Islet precursor cell (in vitro differentiated cells): ENCODE measurements at regions not wholly inside any gene's neighbourhood (a gene's known extent, or its start where the extent isn't known, plus 50 kb on each side); places are given as distances from the start of the nearest gene placed in this dataset.

Source experiments
- DNase-seq: peaks from one replicate; pipeline ENCODE4 v3.0.0-alpha.2; 2018

- DNase-seq = no peak
These were observed 330.6 kb downstream of the DEPDC1B start for GRCh38 chr5:60369391-60369790.

DNA sequence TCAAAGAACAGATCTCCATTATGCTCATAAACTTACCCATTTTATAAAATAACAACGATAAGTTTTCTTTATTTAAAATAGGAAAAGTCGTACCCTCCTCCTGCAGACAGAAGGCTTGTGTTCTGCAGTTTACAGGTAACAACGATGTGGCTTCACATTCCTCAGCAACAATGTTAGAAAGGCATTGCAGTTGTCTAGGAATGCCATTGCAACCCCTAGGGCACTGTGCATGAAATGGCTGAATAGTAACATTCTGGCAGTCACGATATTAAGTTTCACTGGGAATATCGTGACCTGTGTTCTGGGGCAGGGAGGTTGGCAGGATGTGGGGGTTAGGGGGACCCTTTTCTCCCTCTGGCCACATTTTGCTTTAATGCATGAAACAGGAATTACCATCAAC lies 331.9 kb downstream of the DEPDC1B start:
- DNase-seq = peak; percentile 58

- no peak for DNase-seq
These were observed 333.5 kb downstream of the DEPDC1B start for GRCh38 chr5:60366489-60366888.

DNA sequence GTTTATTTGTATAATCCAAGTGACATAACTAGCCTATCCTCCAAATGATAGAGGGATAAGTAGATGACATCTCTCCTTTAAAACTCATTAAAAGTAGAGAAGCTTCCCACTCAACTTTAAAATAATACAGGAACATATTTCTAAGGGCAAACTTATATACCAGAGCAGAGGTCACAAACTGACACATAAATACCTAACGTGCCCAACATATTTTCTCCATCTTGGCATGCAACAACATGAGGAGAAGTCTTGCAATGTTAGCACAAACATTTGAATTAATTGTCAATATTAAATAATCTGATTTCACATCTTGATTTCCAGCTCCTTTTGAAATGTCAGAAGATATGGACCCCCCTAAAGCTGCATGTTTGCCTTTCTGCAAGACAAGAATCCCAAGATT lies 335.0 kb downstream of the DEPDC1B start:
- no peak for DNase-seq

- no peak for DNase-seq
These were observed 337.8 kb downstream of the DEPDC1B start for GRCh38 chr5:60362158-60362557.

GRCh38 chr5:60360355-60360754 lies 339.6 kb downstream of the DEPDC1B start:
- no peak for DNase-seq

- DNase-seq = no peak
These were observed 342.7 kb downstream of the DEPDC1B start for GRCh38 chr5:60357302-60357701.

DNA sequence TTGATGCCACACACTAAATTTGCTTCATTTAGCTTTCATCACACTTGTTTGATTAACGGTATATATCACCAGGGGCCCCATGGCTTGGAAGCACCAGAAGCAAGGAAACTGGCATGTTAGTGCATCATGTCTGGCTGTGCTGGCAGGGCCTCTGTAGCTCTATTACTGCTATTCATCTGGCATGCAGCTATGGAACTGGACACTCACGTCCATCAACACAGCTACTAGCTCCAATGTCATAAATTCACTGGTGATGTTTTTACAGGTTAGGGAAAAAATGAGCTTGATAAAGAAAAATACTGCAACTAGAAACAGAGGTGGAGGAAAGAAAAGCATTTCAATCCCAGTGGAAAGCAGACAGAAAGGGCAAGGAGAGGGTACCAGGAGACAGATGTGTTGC lies 343.2 kb downstream of the DEPDC1B start:
- no peak for DNase-seq

DNA sequence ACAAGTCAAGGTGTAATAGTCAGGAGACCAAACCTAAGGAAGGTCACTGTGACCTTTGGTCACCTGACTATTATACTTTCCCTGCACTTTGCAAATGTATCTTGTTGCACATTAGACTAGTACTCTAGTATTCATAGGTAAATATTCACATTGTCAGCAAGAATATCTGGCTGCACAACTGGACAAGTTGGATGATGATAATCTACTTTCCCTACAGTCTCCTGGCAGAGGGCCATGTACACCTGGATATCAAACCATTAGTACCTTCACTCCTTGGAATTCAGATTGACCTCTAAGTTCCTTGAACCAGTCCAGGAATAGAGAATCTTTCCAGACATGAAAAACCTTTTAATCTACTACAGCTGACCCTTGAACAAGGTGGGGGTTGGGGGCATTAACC lies 344.8 kb downstream of the DEPDC1B start:
- no peak for DNase-seq

GRCh38 chr5:60354311-60354710 lies 345.7 kb downstream of the DEPDC1B start:
- DNase-seq = no peak

DNA sequence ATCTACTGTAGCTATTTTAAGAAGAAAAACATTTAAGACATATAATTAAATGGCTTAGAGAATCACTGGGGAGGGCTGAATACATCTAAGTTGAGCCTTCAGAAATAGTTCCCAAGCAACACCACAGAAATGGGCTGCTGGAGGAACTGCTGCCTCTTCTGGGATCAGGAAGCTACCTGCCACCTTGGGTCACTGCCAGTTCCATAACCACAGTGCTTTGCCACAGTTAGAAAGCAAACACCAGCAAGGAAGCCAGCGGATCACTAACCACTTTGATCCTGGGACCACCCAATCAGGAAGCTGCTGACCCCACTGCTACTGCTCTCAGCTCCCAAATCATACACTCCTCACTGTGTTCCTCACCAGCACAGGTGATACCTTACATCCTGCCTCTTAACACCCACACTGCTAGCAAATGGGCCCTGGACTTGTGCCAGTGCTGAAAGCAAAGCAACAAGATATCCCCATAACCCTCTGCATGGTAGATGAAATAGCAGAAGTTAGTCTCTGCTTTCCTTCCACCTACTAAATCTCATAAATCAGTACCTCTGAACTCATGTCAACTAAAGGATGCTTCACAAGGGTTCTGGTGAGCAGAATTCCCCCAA lies 346.9 kb downstream of the DEPDC1B start:
- DNase-seq = no peak

DNA sequence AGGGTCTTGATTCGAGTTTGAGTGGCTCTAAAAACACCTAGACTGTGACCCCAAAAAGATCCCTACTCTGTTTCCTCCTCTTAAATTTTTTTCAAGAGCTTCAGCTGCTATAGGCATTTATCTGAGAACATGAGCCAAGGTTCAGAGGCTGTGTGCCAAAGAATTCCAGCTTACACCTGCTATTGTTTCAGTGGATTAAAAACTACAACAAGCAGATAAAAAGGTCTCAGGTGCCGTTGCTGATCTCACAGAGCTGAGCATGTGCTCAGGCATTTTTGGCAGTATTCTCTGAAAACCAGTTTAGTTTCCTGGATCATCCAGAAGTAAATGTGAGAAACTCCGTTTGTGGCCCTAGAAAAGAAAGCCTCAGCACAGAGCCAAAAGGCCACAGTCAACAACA lies 349.2 kb downstream of the DEPDC1B start:
- DNase-seq = no peak

DNA sequence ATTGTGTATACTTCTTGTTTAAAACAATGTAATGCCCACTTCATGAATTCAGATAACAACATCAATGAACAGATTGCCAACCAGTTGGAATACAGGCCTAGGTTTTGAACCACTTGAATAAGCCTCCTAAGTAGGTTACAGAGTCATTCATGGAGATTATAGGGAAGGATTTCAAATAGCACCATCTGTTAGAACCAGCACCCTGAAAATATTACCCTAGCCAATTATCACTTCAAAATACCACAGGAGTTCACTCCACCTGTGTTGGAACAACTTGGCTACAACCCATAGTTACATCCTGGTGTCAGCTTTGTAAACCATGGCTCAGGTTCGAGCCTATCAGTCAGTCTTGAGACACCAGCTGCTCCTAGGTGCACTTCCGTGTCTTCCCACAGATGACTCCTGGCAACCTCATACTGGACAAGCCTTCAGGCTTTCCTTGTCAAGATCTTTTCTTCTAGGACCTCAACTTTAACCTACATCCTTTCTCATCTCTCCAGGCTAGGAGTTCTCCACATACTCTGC lies 350.0 kb downstream of the DEPDC1B start:
- no peak for DNase-seq

- DNase-seq = no peak
These were observed 353.6 kb downstream of the DEPDC1B start for GRCh38 chr5:60346393-60346792.

DNA sequence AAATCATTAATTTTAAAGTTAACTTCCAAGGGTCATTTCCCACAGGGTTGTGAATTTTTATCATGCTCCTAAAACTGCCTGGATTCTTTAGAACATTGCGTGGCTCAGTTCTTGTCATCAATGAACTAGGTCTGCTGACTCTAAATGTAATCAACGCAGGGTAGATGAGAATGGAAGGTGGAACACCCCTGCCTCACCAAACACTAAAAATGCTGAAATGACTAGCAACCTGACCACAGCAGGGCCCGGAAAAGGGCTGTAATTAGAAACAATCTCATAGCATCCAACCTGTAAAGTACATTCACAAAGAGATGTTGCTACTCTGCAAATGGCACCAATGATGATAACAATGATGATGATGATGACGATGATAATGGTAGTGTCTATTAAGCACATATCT lies 356.9 kb downstream of the DEPDC1B start:
- no peak for DNase-seq

DNA sequence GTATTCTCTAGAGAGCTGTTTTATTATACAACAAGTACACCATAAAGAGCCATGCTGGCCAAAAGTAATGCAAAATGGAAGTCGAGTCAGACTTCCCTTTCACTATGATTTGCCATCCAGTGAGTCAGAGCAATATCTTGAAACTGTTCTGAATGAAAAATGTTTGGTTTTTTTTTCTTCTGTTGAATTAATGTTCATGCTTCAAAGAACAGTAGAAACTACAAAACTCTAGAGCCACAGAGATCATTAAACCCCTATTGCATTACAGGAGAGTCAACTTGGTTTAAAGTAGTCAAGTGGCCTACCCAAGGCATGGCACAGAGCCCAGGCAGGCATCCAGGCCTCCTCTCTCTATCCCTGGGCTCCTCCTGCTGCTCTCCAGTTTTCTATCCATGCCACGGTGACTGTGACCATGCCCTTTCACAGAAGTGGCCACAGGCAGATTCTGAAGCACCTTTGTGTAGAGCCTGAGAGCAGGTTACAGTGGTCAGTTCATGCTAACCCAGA lies 358.9 kb downstream of the DEPDC1B start:
- no peak for DNase-seq

DNA sequence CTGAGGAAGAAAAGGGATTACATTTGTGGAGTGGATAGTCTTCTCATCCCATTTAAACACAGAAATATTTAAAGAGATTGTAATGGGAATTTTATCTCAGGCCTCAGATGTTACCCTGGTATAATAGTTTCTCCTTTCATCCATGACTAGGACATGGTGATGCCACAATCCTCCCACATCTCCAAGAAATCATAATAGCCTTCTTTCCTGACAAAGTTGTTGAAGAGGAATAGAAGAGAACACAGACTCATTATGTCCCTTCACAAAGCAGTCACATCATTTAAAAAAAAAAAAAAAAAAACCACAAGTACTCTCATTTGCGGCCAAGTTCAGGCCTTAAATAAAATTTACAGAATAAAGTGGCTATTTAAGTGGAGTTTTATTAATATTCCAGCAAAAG lies 359.6 kb downstream of the DEPDC1B start:
- no peak for DNase-seq

- no peak for DNase-seq
These were observed 360.2 kb downstream of the DEPDC1B start for GRCh38 chr5:60339691-60340201.

GRCh38 chr5:60338846-60339245 lies 361.1 kb downstream of the DEPDC1B start:
- DNase-seq = no peak

- no peak for DNase-seq
These were observed 363.5 kb downstream of the DEPDC1B start for GRCh38 chr5:60336491-60336890.

GRCh38 chr5:60335913-60336312 lies 364.1 kb downstream of the DEPDC1B start:
- DNase-seq = no peak

GRCh38 chr5:60334281-60334713 lies 365.7 kb downstream of the DEPDC1B start:
- no peak for DNase-seq

- no peak for DNase-seq
These were observed 366.9 kb downstream of the DEPDC1B start for GRCh38 chr5:60333005-60333571.

DNA sequence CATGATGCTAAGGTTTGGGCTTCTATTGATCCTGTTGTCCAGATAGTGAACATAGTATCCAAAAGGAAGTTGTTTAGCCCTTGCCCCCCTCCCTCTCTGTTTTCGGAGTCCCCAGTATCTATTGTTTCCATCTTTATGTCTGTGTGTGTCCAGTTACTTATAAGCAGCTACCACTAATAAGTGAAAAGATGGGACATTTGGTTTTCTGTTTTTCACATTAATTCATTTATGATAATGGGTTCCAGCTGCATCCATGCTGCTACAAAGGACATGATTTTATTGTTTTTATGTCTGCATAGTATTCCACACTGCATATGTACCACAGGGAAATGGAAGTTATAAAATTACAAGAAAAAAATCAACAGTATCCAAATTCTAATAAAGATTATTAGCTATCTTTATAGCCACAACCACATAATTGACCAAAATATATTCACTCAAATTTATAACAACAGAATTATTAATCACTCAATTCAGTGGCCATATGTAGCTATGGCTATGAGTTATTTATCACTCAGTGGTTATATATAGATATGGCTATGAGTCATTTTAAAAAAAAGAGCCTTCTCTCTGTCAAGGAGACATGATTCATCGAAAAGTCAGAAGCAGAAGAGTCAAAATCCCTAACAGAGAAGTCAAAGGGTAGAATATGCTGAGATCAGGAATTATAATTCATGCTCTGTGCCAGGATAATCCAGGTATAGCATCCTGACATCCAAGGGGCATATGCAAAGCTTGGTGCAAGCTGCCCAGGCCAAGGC lies 367.5 kb downstream of the DEPDC1B start:
- DNase-seq = no peak
